Kidney (tissue), 13 donors: ENCODE measurements at regions not wholly inside any gene's neighbourhood (a gene's known extent, or its start where the extent isn't known, plus 50 kb on each side); places are given as distances from the start of the nearest gene placed in this dataset.
A peak's percentile ranks its signal among the peaks of the same experiment; 100 is the strongest.

Experiments
- DNase-seq, 5 donors: peaks; one replicate each; pipeline ENCODE4 v3.0.0-alpha.2; 2013 to 2020
- FAIRE-seq: peaks from 2 replicates; lab custom pipeline; 2012; peaks lifted over from hg19 to GRCh38; lab: Jason Lieb, UNC
- H3K27ac ChIP-seq, 2 donors: one replicate each; pipeline ENCODE4 v1.7.0; 2013; ENCODE audit warnings: low read depth in 2 of 2, low read length in 2 of 2, inconsistent platforms in 1 of 2
- H3K27me3 ChIP-seq: one replicate; pipeline ENCODE4 v1.7.1; 2013; ENCODE audit warnings: low read length, inconsistent platforms; ENCODE audit not compliant: control insufficient read depth, insufficient read depth
- H3K36me3 ChIP-seq, 3 donors: one replicate each; pipeline versions ENCODE4 v1.7.0 to v1.7.1; 2013; ENCODE audit warnings: low read length in 3 of 3, control low read depth in 1 of 3, inconsistent platforms in 1 of 3; ENCODE audit not compliant: insufficient read depth in 3 of 3, control insufficient read depth in 2 of 3
- H3K4me1 ChIP-seq, 3 donors: one replicate each; pipeline versions ENCODE4 v1.7.0 to v1.7.1; 2013; ENCODE audit warnings: low read length in 3 of 3, inconsistent platforms in 1 of 3, low read depth in 1 of 3; ENCODE audit not compliant: control insufficient read depth in 2 of 3, insufficient read depth in 2 of 3
- H3K4me3 ChIP-seq, 3 donors: one replicate each; pipeline versions ENCODE4 v1.7.0 to v1.8.1; 2013; ENCODE audit warnings: low read length in 3 of 3, control low read depth in 1 of 3, inconsistent platforms in 1 of 3
- H3K9ac ChIP-seq, 3 donors: one replicate each; pipeline versions ENCODE4 v1.7.0 to v1.7.1; 2013; ENCODE audit warnings: low read length in 3 of 3, control low read depth in 1 of 3, inconsistent platforms in 1 of 3
- H3K9me3 ChIP-seq, 3 donors: one replicate each; pipeline versions ENCODE4 v1.7.0 to v1.7.1; 2013; ENCODE audit warnings: low read length in 3 of 3, control low read depth in 1 of 3, inconsistent platforms in 1 of 3; ENCODE audit not compliant: control insufficient read depth in 2 of 3, insufficient read depth in 1 of 3
- intact Hi-C: fragments of 100-400 bp; cut with DNase I; formaldehyde crosslinking; loops from one replicate; pipeline ENCODE4 v1.11.1; 2022
- TF ChIP-seq, protein P1 (sequence below): IDR thresholded peaks from 3 replicates; pipeline ENCODE4 v1.5.1; 2012; ENCODE audit warnings: mild to moderate bottlenecking, moderate library complexity, borderline replicate concordance; ENCODE audit not compliant: insufficient read depth; ENCODE audit errors: extremely low read depth
- donor health status: control.
- donor health status: control.
- donor health status: control.
- donor health status: control.
- donor health status: control.
- donor health status: DM: yes; HTN: yes; CAD: no.
- donor health status: Normal renal cell carcinoma (clear cell type).

GRCh38 chr9:135023786-135024405 lies 63.6 kb upstream of the OLFM1 start:
- Histone ChIP-seq H3K9me3 (no peaks in the 10 kb centered on the region), H3K27me3 (no peaks in the 10 kb centered on the region), H3K36me3 (no peaks in the 10 kb centered on the region), H3K4me3 (no peak overlapping the region), H3K9ac (no peak overlapping the region), H3K4me1 (no peaks in the 10 kb centered on the region), H3K27ac (no peak overlapping the region)
- intact Hi-C loops = no loop called here
- TF ChIP-seq, protein P1, sequence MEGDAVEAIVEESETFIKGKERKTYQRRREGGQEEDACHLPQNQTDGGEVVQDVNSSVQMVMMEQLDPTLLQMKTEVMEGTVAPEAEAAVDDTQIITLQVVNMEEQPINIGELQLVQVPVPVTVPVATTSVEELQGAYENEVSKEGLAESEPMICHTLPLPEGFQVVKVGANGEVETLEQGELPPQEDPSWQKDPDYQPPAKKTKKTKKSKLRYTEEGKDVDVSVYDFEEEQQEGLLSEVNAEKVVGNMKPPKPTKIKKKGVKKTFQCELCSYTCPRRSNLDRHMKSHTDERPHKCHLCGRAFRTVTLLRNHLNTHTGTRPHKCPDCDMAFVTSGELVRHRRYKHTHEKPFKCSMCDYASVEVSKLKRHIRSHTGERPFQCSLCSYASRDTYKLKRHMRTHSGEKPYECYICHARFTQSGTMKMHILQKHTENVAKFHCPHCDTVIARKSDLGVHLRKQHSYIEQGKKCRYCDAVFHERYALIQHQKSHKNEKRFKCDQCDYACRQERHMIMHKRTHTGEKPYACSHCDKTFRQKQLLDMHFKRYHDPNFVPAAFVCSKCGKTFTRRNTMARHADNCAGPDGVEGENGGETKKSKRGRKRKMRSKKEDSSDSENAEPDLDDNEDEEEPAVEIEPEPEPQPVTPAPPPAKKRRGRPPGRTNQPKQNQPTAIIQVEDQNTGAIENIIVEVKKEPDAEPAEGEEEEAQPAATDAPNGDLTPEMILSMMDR = no peak
- FAIRE-seq (no peak), DNase-seq (peak in 1 of 5 donors; percentile 35)

DNA sequence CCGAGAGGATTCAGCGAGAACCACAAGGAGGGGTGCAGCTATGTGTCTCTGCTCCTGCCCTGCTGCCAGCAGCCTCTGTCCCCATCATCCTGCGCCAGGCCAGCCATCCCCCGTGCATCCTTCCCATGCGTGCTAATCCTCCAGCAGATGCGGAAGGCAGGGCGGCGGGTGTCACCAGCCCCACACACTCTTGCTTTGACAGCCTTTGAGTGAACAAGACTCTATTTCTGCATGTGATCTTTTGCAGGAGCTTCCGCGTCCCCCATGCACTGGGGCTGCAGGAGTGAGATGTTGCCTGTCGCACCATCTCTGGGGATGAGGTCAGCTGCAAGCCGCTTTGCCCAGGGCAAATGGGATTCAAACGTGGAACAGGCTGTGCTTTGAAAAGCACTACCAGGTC lies 58.0 kb upstream of the OLFM1 start:
- no peaks in the 10 kb centered on the region for H3K4me1 ChIP-seq
- H3K27me3 ChIP-seq = no peaks in the 10 kb centered on the region
- FAIRE-seq (no peak), DNase-seq (peak in 1 of 5 donors; percentile 63)
- no peaks in the 10 kb centered on the region for H3K9me3 ChIP-seq
- TF ChIP-seq, protein P1 = no peak
- H3K9ac ChIP-seq = no peak overlapping the region
- H3K36me3 ChIP-seq = no peaks in the 10 kb centered on the region
- H3K27ac ChIP-seq = no peak overlapping the region
- intact Hi-C loops = no loop called here
- H3K4me3 ChIP-seq = no peak overlapping the region

- Histone ChIP-seq H3K9ac (no peak overlapping the region), H3K9me3 (no peaks in the 10 kb centered on the region), H3K27me3 (no peaks in the 10 kb centered on the region), H3K36me3 (no peaks in the 10 kb centered on the region), H3K4me1 (no peaks in the 10 kb centered on the region), H3K27ac (no peak overlapping the region), H3K4me3 (no peak overlapping the region)
- FAIRE-seq (no peak), DNase-seq (peak in 1 of 5 donors; percentile 68)
- TF ChIP-seq, protein P1 = no peak
- intact Hi-C loops = no loop called here
These were observed 57.5 kb upstream of the OLFM1 start for GRCh38 chr9:135029871-135030565.
